ENCODE measurements at regions not wholly inside any gene's neighbourhood (a gene's known extent, or its start where the extent isn't known, plus 50 kb on each side); places are given as distances from the start of the nearest gene placed in this dataset.

DNA sequence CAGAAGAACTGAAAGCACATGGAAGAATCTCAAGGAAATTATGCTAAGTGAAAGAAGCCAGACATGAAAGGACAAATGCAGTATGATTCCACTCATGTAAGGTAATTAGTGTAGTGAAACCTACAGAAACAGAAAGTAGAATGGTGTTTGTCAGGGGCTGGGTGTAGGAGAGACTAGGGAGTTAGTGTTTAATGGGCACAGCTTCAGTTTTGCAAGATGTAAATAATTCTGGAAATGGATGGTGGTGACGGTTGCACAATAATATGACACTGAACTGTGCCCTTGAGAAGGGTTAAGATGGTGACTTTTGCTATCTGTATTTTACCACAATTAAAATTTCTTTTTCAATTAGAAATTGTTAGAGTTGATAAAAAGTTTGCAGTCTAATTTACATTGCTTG lies 157.3 kb upstream of the ADCY1 start:
- TF ChIP-seq EZH2phosphoT487 (IDR thresholded peaks at IDR 0.05; ENCODE audit: low read depth, severe bottlenecking, unreplicated experiment) (no peak), EZH2 (IDR thresholded peaks at IDR 0.05; ENCODE audit: borderline replicate concordance) (no peak)
- TF ChIP-seq, protein P1, sequence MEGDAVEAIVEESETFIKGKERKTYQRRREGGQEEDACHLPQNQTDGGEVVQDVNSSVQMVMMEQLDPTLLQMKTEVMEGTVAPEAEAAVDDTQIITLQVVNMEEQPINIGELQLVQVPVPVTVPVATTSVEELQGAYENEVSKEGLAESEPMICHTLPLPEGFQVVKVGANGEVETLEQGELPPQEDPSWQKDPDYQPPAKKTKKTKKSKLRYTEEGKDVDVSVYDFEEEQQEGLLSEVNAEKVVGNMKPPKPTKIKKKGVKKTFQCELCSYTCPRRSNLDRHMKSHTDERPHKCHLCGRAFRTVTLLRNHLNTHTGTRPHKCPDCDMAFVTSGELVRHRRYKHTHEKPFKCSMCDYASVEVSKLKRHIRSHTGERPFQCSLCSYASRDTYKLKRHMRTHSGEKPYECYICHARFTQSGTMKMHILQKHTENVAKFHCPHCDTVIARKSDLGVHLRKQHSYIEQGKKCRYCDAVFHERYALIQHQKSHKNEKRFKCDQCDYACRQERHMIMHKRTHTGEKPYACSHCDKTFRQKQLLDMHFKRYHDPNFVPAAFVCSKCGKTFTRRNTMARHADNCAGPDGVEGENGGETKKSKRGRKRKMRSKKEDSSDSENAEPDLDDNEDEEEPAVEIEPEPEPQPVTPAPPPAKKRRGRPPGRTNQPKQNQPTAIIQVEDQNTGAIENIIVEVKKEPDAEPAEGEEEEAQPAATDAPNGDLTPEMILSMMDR (IDR thresholded peaks at IDR 0.05; ENCODE audit: poor library complexity), result no peak

All from hepatocyte (in vitro differentiated cells).